ENCODE measurements at regions not wholly inside any gene's neighbourhood (a gene's known extent, or its start where the extent isn't known, plus 50 kb on each side); places are given as distances from the start of the nearest gene placed in this dataset.

DNA sequence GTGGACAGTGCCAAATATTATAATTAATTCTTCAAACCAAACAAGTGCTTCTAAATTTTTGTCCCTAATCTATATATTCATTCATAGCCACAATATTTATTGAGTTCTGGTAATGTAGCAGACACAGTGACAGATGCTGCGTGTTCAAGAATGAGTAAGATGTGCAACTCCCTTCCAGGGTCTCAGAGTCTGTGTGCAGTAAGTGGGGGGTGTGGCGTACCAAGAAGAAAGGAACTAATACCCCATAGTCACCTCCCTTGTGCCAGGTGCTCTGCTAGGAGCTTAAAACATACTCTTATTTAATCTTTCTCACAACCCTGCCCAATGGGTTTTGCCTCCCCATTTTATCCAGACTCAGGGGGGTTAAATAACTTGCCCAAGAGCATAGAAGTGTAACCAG, 358.7 kb downstream of the BARHL2 start:
- intact Hi-C loops (cut with DNase I), result no loop called here

DNA sequence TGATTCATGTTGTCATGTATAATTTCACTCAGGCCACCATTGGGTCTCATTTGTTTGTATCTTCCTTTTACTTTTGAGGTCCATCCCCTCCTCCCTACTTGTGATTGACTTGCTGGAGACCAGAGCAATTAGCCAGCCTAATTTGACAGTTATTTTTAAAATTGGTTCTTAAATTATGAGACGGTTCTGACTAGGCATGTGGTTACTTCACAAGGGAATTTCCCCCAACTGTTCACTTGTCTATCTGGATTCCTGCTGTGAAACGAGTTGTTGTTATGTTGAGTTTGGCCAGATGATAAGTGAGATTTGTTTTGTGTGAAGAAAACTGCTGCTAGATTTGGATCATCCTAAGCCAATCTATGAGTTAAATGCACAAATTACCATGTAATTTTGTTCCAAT, 359.1 kb downstream of the BARHL2 start:
- intact Hi-C loops (cut with DNase I), result no loop called here
- no peaks in the 10 kb centered on the region for H3K27me3 ChIP-seq
- no peaks in the 10 kb centered on the region for H3K9me3 ChIP-seq
- no peak overlapping the region for H3K27ac ChIP-seq
- H3K4me3 ChIP-seq, result no peak overlapping the region
- no peaks in the 10 kb centered on the region for H3K4me1 ChIP-seq (ENCODE audit: insufficient read depth)
- DNase-seq, result no peak
- no peaks in the 10 kb centered on the region for H3K36me3 ChIP-seq
- WGBS, 3 donors, result 32 to 35% (median 32%) methylated on average over 2 of the region's 2 CpGs
- TF ChIP-seq POLR2A (IDR thresholded peaks at IDR 0.05) (no peak), EP300 (IDR thresholded peaks at IDR 0.05) (no peak)
- TF ChIP-seq, protein P1, sequence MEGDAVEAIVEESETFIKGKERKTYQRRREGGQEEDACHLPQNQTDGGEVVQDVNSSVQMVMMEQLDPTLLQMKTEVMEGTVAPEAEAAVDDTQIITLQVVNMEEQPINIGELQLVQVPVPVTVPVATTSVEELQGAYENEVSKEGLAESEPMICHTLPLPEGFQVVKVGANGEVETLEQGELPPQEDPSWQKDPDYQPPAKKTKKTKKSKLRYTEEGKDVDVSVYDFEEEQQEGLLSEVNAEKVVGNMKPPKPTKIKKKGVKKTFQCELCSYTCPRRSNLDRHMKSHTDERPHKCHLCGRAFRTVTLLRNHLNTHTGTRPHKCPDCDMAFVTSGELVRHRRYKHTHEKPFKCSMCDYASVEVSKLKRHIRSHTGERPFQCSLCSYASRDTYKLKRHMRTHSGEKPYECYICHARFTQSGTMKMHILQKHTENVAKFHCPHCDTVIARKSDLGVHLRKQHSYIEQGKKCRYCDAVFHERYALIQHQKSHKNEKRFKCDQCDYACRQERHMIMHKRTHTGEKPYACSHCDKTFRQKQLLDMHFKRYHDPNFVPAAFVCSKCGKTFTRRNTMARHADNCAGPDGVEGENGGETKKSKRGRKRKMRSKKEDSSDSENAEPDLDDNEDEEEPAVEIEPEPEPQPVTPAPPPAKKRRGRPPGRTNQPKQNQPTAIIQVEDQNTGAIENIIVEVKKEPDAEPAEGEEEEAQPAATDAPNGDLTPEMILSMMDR (IDR thresholded peaks at IDR 0.05), result no peak

More for the DNA sequence above, 358.7 kb downstream of the BARHL2 start:
- TF ChIP-seq EP300 (IDR thresholded peaks at IDR 0.05), result no peak
- TF ChIP-seq, protein P1 (IDR thresholded peaks at IDR 0.05), result no peak
- no peak for TF ChIP-seq POLR2A (IDR thresholded peaks at IDR 0.05)
- DNase-seq, result no peak
- 83 to 87% (median 86%) methylated on average over 2 of the region's 2 CpGs for WGBS, 3 donors
- H3K27me3 ChIP-seq, result no peaks in the 10 kb centered on the region
- H3K27ac ChIP-seq, result no peak overlapping the region
- H3K4me3 ChIP-seq, result no peak overlapping the region
- H3K36me3 ChIP-seq, result no peaks in the 10 kb centered on the region
- no peaks in the 10 kb centered on the region for H3K4me1 ChIP-seq (ENCODE audit: insufficient read depth)
- no peaks in the 10 kb centered on the region for H3K9me3 ChIP-seq

DNA sequence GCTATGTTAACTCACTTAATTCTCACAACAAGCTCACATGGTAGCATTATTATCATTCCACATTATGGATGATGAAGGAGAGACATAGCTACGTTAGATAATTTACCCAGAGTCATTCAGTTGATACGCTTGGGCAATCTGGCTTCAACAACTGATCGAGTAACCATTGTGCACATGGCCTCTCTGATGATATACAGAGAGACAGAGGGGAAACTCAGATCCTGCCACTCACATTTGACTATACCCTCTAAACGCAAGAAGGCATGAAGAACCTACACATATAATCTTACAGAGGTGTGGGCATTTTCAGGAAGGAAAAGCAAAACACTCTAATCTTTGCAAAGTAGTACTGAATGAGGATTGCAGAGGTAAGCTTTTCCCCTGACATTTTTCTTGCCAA, 360.1 kb downstream of the BARHL2 start:
- no peak for TF ChIP-seq POLR2A (IDR thresholded peaks at IDR 0.05)
- TF ChIP-seq, protein P1 (IDR thresholded peaks at IDR 0.05), result no peak
- TF ChIP-seq EP300 (IDR thresholded peaks at IDR 0.05), result no peak
- no peak overlapping the region for H3K27ac ChIP-seq
- H3K4me3 ChIP-seq, result no peak overlapping the region
- DNase-seq, result no peak
- H3K27me3 ChIP-seq, result no peaks in the 10 kb centered on the region
- no peaks in the 10 kb centered on the region for H3K9me3 ChIP-seq
- intact Hi-C loops (cut with DNase I), result no loop called here
- no peaks in the 10 kb centered on the region for H3K4me1 ChIP-seq (ENCODE audit: insufficient read depth)
- 57 to 65% (median 64%) methylated on average over 4 of the region's 4 CpGs for WGBS, 3 donors
- no peaks in the 10 kb centered on the region for H3K36me3 ChIP-seq

DNA sequence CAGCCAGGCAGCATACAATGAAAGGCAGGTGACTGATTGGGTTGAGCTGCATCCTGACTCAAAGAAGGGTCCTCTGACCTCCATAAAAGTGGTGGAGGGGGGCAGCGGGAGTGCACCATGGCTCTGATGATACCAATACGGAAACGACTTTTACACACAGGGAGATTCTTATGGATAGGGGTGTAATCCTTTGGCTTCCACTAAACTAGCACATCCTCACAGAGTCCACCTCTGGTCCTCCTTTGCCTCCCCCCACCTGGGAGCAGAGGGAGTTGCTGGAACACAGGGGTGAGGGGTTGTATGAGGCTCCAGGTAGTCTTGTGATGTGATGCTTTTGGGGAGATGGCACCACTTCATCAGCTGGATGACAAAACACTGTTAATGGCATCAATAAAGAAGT, 361.0 kb downstream of the BARHL2 start:
- no peaks in the 10 kb centered on the region for H3K27me3 ChIP-seq
- 74 to 77% (median 77%) methylated on average over 3 of the region's 3 CpGs for WGBS, 3 donors
- no peaks in the 10 kb centered on the region for H3K36me3 ChIP-seq
- H3K4me3 ChIP-seq, result no peak overlapping the region
- no peak overlapping the region for H3K27ac ChIP-seq
- TF ChIP-seq POLR2A (IDR thresholded peaks at IDR 0.05), result no peak
- TF ChIP-seq, protein P1 (IDR thresholded peaks at IDR 0.05), result no peak
- TF ChIP-seq EP300 (IDR thresholded peaks at IDR 0.05), result no peak
- H3K4me1 ChIP-seq (ENCODE audit: insufficient read depth), result no peaks in the 10 kb centered on the region
- no peaks in the 10 kb centered on the region for H3K9me3 ChIP-seq
- intact Hi-C loops (cut with DNase I), result no loop called here
- DNase-seq, result no peak

DNA sequence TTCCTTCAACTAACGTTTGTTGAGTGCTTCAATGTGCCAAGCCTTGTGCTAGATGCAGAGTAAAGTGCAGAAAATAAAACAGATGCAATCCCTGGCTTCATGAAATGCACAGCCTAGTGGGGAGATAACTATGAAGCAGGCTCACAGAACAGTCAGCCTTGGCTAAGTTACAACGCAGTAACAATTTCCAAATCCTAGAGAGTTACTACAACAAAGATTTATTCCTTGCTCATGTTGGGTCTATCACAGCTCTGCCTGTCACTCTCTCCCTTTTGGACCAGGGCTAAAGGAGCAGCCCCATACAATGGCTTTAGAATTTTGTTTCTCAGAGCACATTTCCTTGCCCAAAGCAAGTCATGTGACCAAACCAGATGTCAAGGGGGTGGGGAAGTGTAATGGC, 359.8 kb downstream of the ZNF326 start:
- intact Hi-C loops (cut with DNase I), result no loop called here
- Histone ChIP-seq H3K27ac (no peak overlapping the region), H3K4me1 (ENCODE audit: insufficient read depth) (no peaks in the 10 kb centered on the region), H3K27me3 (no peaks in the 10 kb centered on the region), H3K4me3 (no peak overlapping the region), H3K36me3 (no peaks in the 10 kb centered on the region), H3K9me3 (no peaks in the 10 kb centered on the region)
- 67 to 76% (median 73%) methylated on average over 2 of the region's 2 CpGs for WGBS, 3 donors
- DNase-seq, result no peak
- no peak for TF ChIP-seq POLR2A (IDR thresholded peaks at IDR 0.05)
- TF ChIP-seq, protein P1 (IDR thresholded peaks at IDR 0.05), result no peak
- TF ChIP-seq EP300 (IDR thresholded peaks at IDR 0.05), result no peak

Measured in ovary (tissue), 7 donors.